K562 (cell line): ENCODE measurements at regions not wholly inside any gene's neighbourhood (a gene's known extent, or its start where the extent isn't known, plus 50 kb on each side); places are given as distances from the start of the nearest gene placed in this dataset.

ENCODE experiments used
- FOXA3 ChIP-seq, 2 experiments: fragments of 450-650 bp in 1 of 2; sonication (generic) in 1 of 2; formaldehyde crosslinking; IDR thresholded peaks in 1 of 2; conservative IDR thresholded peaks in 1 of 2; 2 replicates each; pipeline versions ENCODE4 v1.4.0 to v1.8.0; 2020 to 2022; ENCODE audit warnings: mild to moderate bottlenecking in 2 of 2, missing genetic modification reagents in 1 of 2
- POLR2G ChIP-seq: fragments of 200-400 bp; formaldehyde crosslinking; IDR thresholded peaks from 2 replicates; pipeline ENCODE4 v1.6.1; 2017; ENCODE audit warnings: low read depth, mild to moderate bottlenecking, antibody characterized with exemption, low read length, moderate library complexity
- SAFB ChIP-seq: fragments of 200-400 bp; formaldehyde crosslinking; IDR thresholded peaks from 2 replicates; pipeline ENCODE4 v1.6.1; 2017; ENCODE audit warnings: low read depth, low read length, borderline replicate concordance
- SIN3B ChIP-seq: fragments of 450-650 bp; IDR thresholded peaks from 2 replicates; pipeline ENCODE4 v1.6.1; 2017; ENCODE audit warnings: low read depth, mild to moderate bottlenecking, moderate library complexity
- TF ChIP-seq, protein P1 (sequence below), 2 experiments: IDR thresholded peaks in 1 of 2; conservative IDR thresholded peaks in 1 of 2; 2 replicates each; pipeline ENCODE4 v1.6.1; 2016; ENCODE audit warnings: low read depth in 2 of 2, mild to moderate bottlenecking in 1 of 2, missing compliant biosample characterization in 1 of 2, missing genetic modification characterization in 1 of 2, moderate library complexity in 1 of 2
- TF ChIP-seq, protein P2 (sequence below): sonication (generic); formaldehyde crosslinking; IDR thresholded peaks from 2 replicates; pipeline ENCODE4 v1.8.0; 2022; ENCODE audit warnings: mild to moderate bottlenecking, missing genetic modification reagents
- TF ChIP-seq, protein P3 (sequence below): fragments of 200-600 bp; sonication (generic); IDR thresholded peaks from one replicate; pipeline ENCODE4 v1.6.1; 2012; ENCODE audit warnings: mild to moderate bottlenecking, low read depth, low read length, inconsistent platforms
- TF ChIP-seq, protein P4 (sequence below): fragments of 250-450 bp; sonication (Bioruptor Pico); IDR thresholded peaks from 2 replicates; pipeline ENCODE4 v1.5.0; 2020; ENCODE audit warnings: mild to moderate bottlenecking

DNA sequence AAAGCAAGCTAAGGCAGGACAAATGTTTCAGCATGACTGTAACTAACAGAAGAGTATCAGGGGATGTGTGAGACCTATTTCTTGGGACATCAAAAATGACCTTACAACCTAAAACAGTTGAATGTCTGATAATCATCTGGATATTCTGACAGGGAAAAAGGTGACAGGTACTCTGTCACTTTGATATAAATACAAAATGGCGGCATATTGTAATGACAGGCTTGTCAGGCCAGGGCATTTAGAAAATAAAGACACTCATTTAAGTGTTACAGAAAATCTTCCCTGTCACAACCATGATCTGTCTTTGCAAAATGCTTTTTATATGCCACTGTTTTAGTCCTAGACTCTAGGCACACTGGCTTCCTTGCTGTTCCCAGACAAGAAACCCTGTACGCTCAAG is 1033.3 kb upstream of the FLRT2 start (continued):
- TF ChIP-seq, protein P1, sequence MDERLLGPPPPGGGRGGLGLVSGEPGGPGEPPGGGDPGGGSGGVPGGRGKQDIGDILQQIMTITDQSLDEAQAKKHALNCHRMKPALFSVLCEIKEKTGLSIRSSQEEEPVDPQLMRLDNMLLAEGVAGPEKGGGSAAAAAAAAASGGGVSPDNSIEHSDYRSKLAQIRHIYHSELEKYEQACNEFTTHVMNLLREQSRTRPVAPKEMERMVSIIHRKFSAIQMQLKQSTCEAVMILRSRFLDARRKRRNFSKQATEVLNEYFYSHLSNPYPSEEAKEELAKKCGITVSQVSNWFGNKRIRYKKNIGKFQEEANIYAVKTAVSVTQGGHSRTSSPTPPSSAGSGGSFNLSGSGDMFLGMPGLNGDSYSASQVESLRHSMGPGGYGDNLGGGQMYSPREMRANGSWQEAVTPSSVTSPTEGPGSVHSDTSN (CRISPR knock-in tag; IDR thresholded peaks at IDR 0.05; ENCODE audit: low read depth): no peak
- TF ChIP-seq, protein P1 (tag; conservative IDR thresholded peaks at IDR 0.05; ENCODE audit: low read depth): no peak
- TF ChIP-seq FOXA3 (CRISPR knock-in tag; conservative IDR thresholded peaks at IDR 0.05 in 1 of 2, IDR thresholded peaks at IDR 0.05 in 1 of 2): no peak
- no peak for TF ChIP-seq POLR2G
- TF ChIP-seq, protein P2, sequence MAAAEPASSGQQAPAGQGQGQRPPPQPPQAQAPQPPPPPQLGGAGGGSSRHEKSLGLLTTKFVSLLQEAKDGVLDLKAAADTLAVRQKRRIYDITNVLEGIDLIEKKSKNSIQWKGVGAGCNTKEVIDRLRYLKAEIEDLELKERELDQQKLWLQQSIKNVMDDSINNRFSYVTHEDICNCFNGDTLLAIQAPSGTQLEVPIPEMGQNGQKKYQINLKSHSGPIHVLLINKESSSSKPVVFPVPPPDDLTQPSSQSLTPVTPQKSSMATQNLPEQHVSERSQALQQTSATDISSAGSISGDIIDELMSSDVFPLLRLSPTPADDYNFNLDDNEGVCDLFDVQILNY (CRISPR knock-in tag): no peak
- TF ChIP-seq, protein P3, sequence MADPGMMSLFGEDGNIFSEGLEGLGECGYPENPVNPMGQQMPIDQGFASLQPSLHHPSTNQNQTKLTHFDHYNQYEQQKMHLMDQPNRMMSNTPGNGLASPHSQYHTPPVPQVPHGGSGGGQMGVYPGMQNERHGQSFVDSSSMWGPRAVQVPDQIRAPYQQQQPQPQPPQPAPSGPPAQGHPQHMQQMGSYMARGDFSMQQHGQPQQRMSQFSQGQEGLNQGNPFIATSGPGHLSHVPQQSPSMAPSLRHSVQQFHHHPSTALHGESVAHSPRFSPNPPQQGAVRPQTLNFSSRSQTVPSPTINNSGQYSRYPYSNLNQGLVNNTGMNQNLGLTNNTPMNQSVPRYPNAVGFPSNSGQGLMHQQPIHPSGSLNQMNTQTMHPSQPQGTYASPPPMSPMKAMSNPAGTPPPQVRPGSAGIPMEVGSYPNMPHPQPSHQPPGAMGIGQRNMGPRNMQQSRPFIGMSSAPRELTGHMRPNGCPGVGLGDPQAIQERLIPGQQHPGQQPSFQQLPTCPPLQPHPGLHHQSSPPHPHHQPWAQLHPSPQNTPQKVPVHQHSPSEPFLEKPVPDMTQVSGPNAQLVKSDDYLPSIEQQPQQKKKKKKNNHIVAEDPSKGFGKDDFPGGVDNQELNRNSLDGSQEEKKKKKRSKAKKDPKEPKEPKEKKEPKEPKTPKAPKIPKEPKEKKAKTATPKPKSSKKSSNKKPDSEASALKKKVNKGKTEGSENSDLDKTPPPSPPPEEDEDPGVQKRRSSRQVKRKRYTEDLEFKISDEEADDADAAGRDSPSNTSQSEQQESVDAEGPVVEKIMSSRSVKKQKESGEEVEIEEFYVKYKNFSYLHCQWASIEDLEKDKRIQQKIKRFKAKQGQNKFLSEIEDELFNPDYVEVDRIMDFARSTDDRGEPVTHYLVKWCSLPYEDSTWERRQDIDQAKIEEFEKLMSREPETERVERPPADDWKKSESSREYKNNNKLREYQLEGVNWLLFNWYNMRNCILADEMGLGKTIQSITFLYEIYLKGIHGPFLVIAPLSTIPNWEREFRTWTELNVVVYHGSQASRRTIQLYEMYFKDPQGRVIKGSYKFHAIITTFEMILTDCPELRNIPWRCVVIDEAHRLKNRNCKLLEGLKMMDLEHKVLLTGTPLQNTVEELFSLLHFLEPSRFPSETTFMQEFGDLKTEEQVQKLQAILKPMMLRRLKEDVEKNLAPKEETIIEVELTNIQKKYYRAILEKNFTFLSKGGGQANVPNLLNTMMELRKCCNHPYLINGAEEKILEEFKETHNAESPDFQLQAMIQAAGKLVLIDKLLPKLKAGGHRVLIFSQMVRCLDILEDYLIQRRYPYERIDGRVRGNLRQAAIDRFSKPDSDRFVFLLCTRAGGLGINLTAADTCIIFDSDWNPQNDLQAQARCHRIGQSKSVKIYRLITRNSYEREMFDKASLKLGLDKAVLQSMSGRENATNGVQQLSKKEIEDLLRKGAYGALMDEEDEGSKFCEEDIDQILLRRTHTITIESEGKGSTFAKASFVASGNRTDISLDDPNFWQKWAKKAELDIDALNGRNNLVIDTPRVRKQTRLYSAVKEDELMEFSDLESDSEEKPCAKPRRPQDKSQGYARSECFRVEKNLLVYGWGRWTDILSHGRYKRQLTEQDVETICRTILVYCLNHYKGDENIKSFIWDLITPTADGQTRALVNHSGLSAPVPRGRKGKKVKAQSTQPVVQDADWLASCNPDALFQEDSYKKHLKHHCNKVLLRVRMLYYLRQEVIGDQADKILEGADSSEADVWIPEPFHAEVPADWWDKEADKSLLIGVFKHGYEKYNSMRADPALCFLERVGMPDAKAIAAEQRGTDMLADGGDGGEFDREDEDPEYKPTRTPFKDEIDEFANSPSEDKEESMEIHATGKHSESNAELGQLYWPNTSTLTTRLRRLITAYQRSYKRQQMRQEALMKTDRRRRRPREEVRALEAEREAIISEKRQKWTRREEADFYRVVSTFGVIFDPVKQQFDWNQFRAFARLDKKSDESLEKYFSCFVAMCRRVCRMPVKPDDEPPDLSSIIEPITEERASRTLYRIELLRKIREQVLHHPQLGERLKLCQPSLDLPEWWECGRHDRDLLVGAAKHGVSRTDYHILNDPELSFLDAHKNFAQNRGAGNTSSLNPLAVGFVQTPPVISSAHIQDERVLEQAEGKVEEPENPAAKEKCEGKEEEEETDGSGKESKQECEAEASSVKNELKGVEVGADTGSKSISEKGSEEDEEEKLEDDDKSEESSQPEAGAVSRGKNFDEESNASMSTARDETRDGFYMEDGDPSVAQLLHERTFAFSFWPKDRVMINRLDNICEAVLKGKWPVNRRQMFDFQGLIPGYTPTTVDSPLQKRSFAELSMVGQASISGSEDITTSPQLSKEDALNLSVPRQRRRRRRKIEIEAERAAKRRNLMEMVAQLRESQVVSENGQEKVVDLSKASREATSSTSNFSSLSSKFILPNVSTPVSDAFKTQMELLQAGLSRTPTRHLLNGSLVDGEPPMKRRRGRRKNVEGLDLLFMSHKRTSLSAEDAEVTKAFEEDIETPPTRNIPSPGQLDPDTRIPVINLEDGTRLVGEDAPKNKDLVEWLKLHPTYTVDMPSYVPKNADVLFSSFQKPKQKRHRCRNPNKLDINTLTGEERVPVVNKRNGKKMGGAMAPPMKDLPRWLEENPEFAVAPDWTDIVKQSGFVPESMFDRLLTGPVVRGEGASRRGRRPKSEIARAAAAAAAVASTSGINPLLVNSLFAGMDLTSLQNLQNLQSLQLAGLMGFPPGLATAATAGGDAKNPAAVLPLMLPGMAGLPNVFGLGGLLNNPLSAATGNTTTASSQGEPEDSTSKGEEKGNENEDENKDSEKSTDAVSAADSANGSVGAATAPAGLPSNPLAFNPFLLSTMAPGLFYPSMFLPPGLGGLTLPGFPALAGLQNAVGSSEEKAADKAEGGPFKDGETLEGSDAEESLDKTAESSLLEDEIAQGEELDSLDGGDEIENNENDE: no peak
- TF ChIP-seq SAFB: no peak
- no peak for TF ChIP-seq SIN3B
- TF ChIP-seq, protein P4, sequence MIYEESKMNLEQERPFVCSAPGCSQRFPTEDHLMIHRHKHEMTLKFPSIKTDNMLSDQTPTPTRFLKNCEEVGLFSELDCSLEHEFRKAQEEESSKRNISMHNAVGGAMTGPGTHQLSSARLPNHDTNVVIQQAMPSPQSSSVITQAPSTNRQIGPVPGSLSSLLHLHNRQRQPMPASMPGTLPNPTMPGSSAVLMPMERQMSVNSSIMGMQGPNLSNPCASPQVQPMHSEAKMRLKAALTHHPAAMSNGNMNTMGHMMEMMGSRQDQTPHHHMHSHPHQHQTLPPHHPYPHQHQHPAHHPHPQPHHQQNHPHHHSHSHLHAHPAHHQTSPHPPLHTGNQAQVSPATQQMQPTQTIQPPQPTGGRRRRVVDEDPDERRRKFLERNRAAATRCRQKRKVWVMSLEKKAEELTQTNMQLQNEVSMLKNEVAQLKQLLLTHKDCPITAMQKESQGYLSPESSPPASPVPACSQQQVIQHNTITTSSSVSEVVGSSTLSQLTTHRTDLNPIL (CRISPR knock-in tag): no peak
